HepG2 (cell line): ENCODE measurements at regions not wholly inside any gene's neighbourhood (a gene's known extent, or its start where the extent isn't known, plus 50 kb on each side); places are given as distances from the start of the nearest gene placed in this dataset.

Experiments
- ATAC-seq: fragments of 200-7000 bp; cut with Tn5 transposase; 3 replicates; pipeline ENCODE4 v1.9.1; 2020; ENCODE audit warnings: mild to moderate bottlenecking, moderate library complexity
- BruUV-seq: library from RNA; stranded (reverse); fragments of 400-500 nt; replicated peaks from 2 replicates; lab custom pipeline; 2021; lab: Mats Ljungman, UMichigan
- CTCF ChIA-PET: fragments of 300-600 bp; formaldehyde crosslinking; extraction: SDS; loops from one replicate; lab custom pipeline; 2021; ENCODE audit warnings: low total read pairs, inconsistent platforms, low intra/inter-chr PET ratio; lab: Yijun Ruan, JAX
- POLR2A ChIA-PET: fragments of 350-600 bp; sonication (Branson Sonifier 250); formaldehyde crosslinking; loops from one replicate; lab custom pipeline; 2020; ENCODE audit warnings: antibody characterized with exemption, inconsistent platforms; lab: Yijun Ruan, JAX
- DNase-seq: peaks from one replicate; pipeline ENCODE4 v3.0.0-alpha.2; 2015; ENCODE audit warnings: low spot score
- FAIRE-seq: peaks from 3 replicates; lab custom pipeline; 2011; peaks lifted over from hg19 to GRCh38; lab: Jason Lieb, UNC
- H2AFZ ChIP-seq: one replicate; pipeline ENCODE4 v1.6.1; 2011; ENCODE audit warnings: low read length, inconsistent platforms
- H3K27ac ChIP-seq: fragments of 300-600 bp; 3 replicates; pipeline ENCODE4 v1.8.0; 2011; ENCODE audit warnings: mixed run types, mild to moderate bottlenecking, mixed read lengths, low read length, inconsistent platforms; ENCODE audit not compliant: insufficient read depth; ENCODE audit errors: extremely low read length
- H3K27me3 ChIP-seq, 2 experiments: fragments of 200-600 bp in 1 of 2; 2 replicates in 1 of 2; 3 replicates in 1 of 2; pipeline versions ENCODE4 v1.6.0 to v1.8.0; 2011; ENCODE audit warnings: low read length in 2 of 2, mild to moderate bottlenecking in 2 of 2, moderate library complexity in 2 of 2, inconsistent platforms in 1 of 2; ENCODE audit not compliant: insufficient read depth in 2 of 2, control insufficient read depth in 1 of 2
- H3K36me3 ChIP-seq, 2 experiments: fragments of 200-600 bp in 1 of 2; replicated peaks in 1 of 2; 2 replicates in 1 of 2; 3 replicates in 1 of 2; pipeline versions ENCODE4 v1.5.1 to v1.8.0; 2011; ENCODE audit warnings: low read length in 2 of 2, inconsistent platforms in 1 of 2; ENCODE audit not compliant: insufficient read depth in 2 of 2, control insufficient read depth in 1 of 2
- H3K4me1 ChIP-seq: 2 replicates; pipeline ENCODE4 v1.5.1; 2012; ENCODE audit warnings: low read length, inconsistent platforms; ENCODE audit not compliant: insufficient read depth
- H3K4me2 ChIP-seq: 2 replicates; pipeline ENCODE4 v1.6.0; 2011; ENCODE audit warnings: low read depth, low read length, inconsistent platforms
- H3K4me3 ChIP-seq, 3 experiments: fragments of 200-600 bp in 1 of 3; sonication (generic), shearing (Covaris generic) in 1 of 3; replicated peaks in 1 of 3; 2 replicates each; pipeline ENCODE4 v1.5.1; 2011 to 2016; ENCODE audit warnings: low read length in 3 of 3, inconsistent platforms in 2 of 3, low read depth in 2 of 3, mild to moderate bottlenecking in 2 of 3, control low read depth in 1 of 3, mixed read lengths in 1 of 3; ENCODE audit not compliant: insufficient read depth in 1 of 3
- H3K79me2 ChIP-seq: one replicate; pipeline ENCODE4 v1.6.1; 2011; ENCODE audit warnings: low read length, inconsistent platforms; ENCODE audit not compliant: insufficient read depth
- H3K9ac ChIP-seq: 2 replicates; pipeline ENCODE4 v1.6.0; 2011; ENCODE audit warnings: mild to moderate bottlenecking, low read depth, low read length, inconsistent platforms; ENCODE audit not compliant: insufficient read depth
- H3K9me3 ChIP-seq: 2 replicates; pipeline ENCODE4 v1.5.1; 2012; ENCODE audit warnings: mild to moderate bottlenecking, low read length
- H4K20me1 ChIP-seq: 2 replicates; pipeline ENCODE4 v1.6.0; 2011; ENCODE audit warnings: inconsistent platforms, mild to moderate bottlenecking, low read length, moderate library complexity; ENCODE audit not compliant: insufficient read depth
- AGO2 ChIP-seq: fragments of 200-400 bp; formaldehyde crosslinking; optimal IDR thresholded peaks from 2 replicates; pipeline ENCODE3; 2017; ENCODE audit warnings: mild to moderate bottlenecking, low read depth, low read length, moderate library complexity
- CEBPZ ChIP-seq: IDR thresholded peaks from 2 replicates; pipeline ENCODE4 v1.6.1; 2012; ENCODE audit warnings: low read length, improper control_type of control experiment
- CERS6 ChIP-seq: sonication (generic); formaldehyde crosslinking; IDR thresholded peaks from 2 replicates; pipeline ENCODE4 v1.5.0; 2020; ENCODE audit warnings: missing genetic modification reagents
- CHCHD3 ChIP-seq: sonication (generic); formaldehyde crosslinking; IDR thresholded peaks from 2 replicates; pipeline ENCODE4 v1.8.0; 2022; ENCODE audit warnings: mild to moderate bottlenecking, missing genetic modification reagents, moderate library complexity
- HOXA9 ChIP-seq: sonication (generic); formaldehyde crosslinking; IDR thresholded peaks from 2 replicates; pipeline ENCODE4 v1.8.1; 2022; ENCODE audit warnings: missing genetic modification reagents, mild to moderate bottlenecking, moderate library complexity, borderline replicate concordance
- ISX ChIP-seq: sonication (generic); formaldehyde crosslinking; conservative IDR thresholded peaks from 2 replicates; pipeline ENCODE4 v1.5.0; 2020; ENCODE audit warnings: missing genetic modification reagents
- MBD4 ChIP-seq: IDR thresholded peaks from 2 replicates; pipeline ENCODE4 v1.6.1; 2012; ENCODE audit warnings: low read length, inconsistent platforms, borderline replicate concordance
- SMYD3 ChIP-seq: sonication (generic); formaldehyde crosslinking; IDR thresholded peaks from 2 replicates; pipeline ENCODE4 v1.8.1; 2023; ENCODE audit warnings: mild to moderate bottlenecking, missing genetic modification reagents
- SRF ChIP-seq: IDR thresholded peaks from 2 replicates; pipeline ENCODE4 v1.6.1; 2011; ENCODE audit warnings: mild to moderate bottlenecking, low read depth, low read length, moderate library complexity
- TOPORS ChIP-seq: sonication (generic); formaldehyde crosslinking; IDR thresholded peaks from 2 replicates; pipeline ENCODE4 v1.8.0; 2023; ENCODE audit warnings: mild to moderate bottlenecking, missing genetic modification reagents
- ZMYM4 ChIP-seq: sonication (generic); formaldehyde crosslinking; IDR thresholded peaks from 2 replicates; pipeline ENCODE4 v1.8.1; 2023; ENCODE audit warnings: mild to moderate bottlenecking, missing genetic modification reagents
- ZNF20 ChIP-seq: sonication (generic); formaldehyde crosslinking; IDR thresholded peaks from 2 replicates; pipeline ENCODE4 v1.4.0; 2020; ENCODE audit warnings: mild to moderate bottlenecking, moderate library complexity, missing genetic modification reagents
- ZNF234 ChIP-seq: sonication (generic); formaldehyde crosslinking; conservative IDR thresholded peaks from 2 replicates; pipeline ENCODE4 v1.5.1; 2020; ENCODE audit warnings: mild to moderate bottlenecking, missing genetic modification reagents
- ZNF558 ChIP-seq: sonication (generic); formaldehyde crosslinking; IDR thresholded peaks from 2 replicates; pipeline ENCODE4 v1.9.0; 2022; ENCODE audit warnings: mild to moderate bottlenecking, missing genetic modification reagents, borderline replicate concordance
- ZNF747 ChIP-seq: sonication (generic); formaldehyde crosslinking; IDR thresholded peaks from 2 replicates; pipeline ENCODE4 v1.8.1; 2023; ENCODE audit warnings: missing genetic modification reagents, mild to moderate bottlenecking, borderline replicate concordance
- WGBS: methylation state at CpG from one replicate; pipeline ENCODE4 v1.1.6; 2017; ENCODE audit warnings: low lambda C conversion rate; 5-methylcytosine and 5-hydroxymethylcytosine counted together
- in situ Hi-C: cut with HindIII; loops from 2 replicates; pipeline ENCODE4 v1.10.0; 2017; ENCODE audit warnings: low pct_unique_long_range_greater_than_20kb; ENCODE audit not compliant: extremely low pct_ligation_motif_present
- intact Hi-C: fragments of 100-400 bp; cut with micrococcal nuclease; formaldehyde crosslinking; loops from one replicate; pipeline ENCODE4 v1.10.0; 2022; ENCODE audit not compliant: unreplicated experiment

GRCh38 chr12:19910681-19911080, 457.7 kb upstream of the PDE3A start:
- H3K27ac ChIP-seq = no peak overlapping the region
- ATAC-seq = no peak
- no peak overlapping the region for H2AFZ ChIP-seq
- WGBS = 42% methylated on average over 3 of the region's 3 CpGs
- in situ Hi-C loops (no loop called here), intact Hi-C loops (no loop called here)
- H3K9me3 ChIP-seq = no peaks in the 10 kb centered on the region
- no peak overlapping the region for H3K9ac ChIP-seq
- no peak for FAIRE-seq
- DNase-seq = no peak
- CTCF ChIA-PET = no interaction called here
- POLR2A ChIA-PET = no interaction called here
- H3K27me3 ChIP-seq = no peaks in the 10 kb centered on the region
- no peaks in the 10 kb centered on the region for H4K20me1 ChIP-seq
- no TSS peak for BruUV-seq
- no peak for TF ChIP-seq ZNF558 (CRISPR knock-in tag)
- no peak for TF ChIP-seq AGO2
- no peak for TF ChIP-seq SRF
- TF ChIP-seq ZNF747 (CRISPR knock-in tag) = no peak
- no peak for TF ChIP-seq MBD4
- TF ChIP-seq ZNF20 (CRISPR knock-in tag) = no peak
- TF ChIP-seq TOPORS = no peak
- TF ChIP-seq ZMYM4 (CRISPR knock-in tag) = no peak
- TF ChIP-seq HOXA9 = no peak
- no peak for TF ChIP-seq CERS6
- TF ChIP-seq SMYD3 (CRISPR knock-in tag) = no peak
- TF ChIP-seq ZNF234 (CRISPR knock-in tag) = no peak
- TF ChIP-seq CEBPZ = no peak
- no peak for TF ChIP-seq CHCHD3 (CRISPR knock-in tag)
- no peak for TF ChIP-seq ISX (CRISPR knock-in tag)
- 0 out of 2 replicates have a peak, but pooled peaks cover 21% of the 10 kb centered on the region for H3K4me1 ChIP-seq
- H3K4me3 ChIP-seq = no peak overlapping the region
- H3K79me2 ChIP-seq = no peaks in the 10 kb centered on the region
- no peaks in the 10 kb centered on the region for H3K36me3 ChIP-seq
- H3K4me2 ChIP-seq = no peak overlapping the region
